Left ventricle myocardium inferior (tissue), 1 donor: ENCODE measurements at regions not wholly inside any gene's neighbourhood (a gene's known extent, or its start where the extent isn't known, plus 50 kb on each side); places are given as distances from the start of the nearest gene placed in this dataset.

Source experiments
- DNase-seq: peaks from one replicate; pipeline ENCODE4 v3.0.0-alpha.2; 2020
- H3K27ac ChIP-seq: fragments of 200-600 bp; replicated peaks from 2 replicates; pipeline ENCODE4 v1.8.0; 2021
- H3K27me3 ChIP-seq: fragments of 200-600 bp; 2 replicates; pipeline ENCODE4 v1.8.0; 2021; ENCODE audit warnings: low read depth
- H3K36me3 ChIP-seq: fragments of 200-600 bp; 2 replicates; pipeline ENCODE4 v1.8.0; 2021
- H3K4me1 ChIP-seq: fragments of 200-600 bp; 2 replicates; pipeline ENCODE4 v1.8.0; 2021
- H3K4me3 ChIP-seq: fragments of 200-600 bp; 2 replicates; pipeline ENCODE4 v1.8.0; 2021; ENCODE audit warnings: mild to moderate bottlenecking, moderate library complexity
- H3K9me3 ChIP-seq: fragments of 200-600 bp; replicated peaks from 2 replicates; pipeline ENCODE4 v1.8.0; 2021
- intact Hi-C: fragments of 100-400 bp; cut with micrococcal nuclease; formaldehyde crosslinking; loops from one replicate; pipeline ENCODE4 v1.11.0; 2022
- TF ChIP-seq, protein P1 (sequence below): fragments of 200-600 bp; IDR thresholded peaks from 2 replicates; pipeline ENCODE4 v1.8.0; 2021; ENCODE audit warnings: antibody characterized with exemption, mild to moderate bottlenecking, borderline replicate concordance
- donor health status: DM: no; HTN: yes; CAD: no; lungs with severe emphysema.

DNA sequence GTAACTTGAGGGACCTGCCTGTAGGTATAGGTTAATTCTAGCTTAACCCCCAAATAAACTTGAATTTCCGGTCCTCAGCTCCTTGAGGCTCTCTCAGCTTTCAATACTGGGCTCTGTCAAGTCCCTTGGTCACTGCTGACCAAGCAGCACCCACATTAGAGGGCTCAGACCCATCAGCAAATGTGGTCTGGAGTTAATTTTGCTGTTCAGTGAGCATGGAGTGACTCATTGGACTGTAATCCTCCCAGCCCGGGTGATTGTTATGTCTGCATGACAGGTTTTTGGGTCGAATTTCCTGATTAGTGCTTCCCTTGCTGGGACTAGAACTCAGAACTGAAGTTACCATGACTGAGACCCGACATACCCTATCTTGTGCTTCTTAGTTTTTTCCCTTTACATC lies 130.6 kb downstream of the URB2 start:
- Histone ChIP-seq H3K27me3 (no peaks in the 10 kb centered on the region), H3K4me1 (no peaks in the 10 kb centered on the region), H3K27ac (no peak overlapping the region), H3K36me3 (no peaks in the 10 kb centered on the region), H3K9me3 (peaks cover 24% of the 10 kb centered on the region), H3K4me3 (no peak overlapping the region)
- DNase-seq = no peak
- intact Hi-C loops = no loop called here
- TF ChIP-seq, protein P1, sequence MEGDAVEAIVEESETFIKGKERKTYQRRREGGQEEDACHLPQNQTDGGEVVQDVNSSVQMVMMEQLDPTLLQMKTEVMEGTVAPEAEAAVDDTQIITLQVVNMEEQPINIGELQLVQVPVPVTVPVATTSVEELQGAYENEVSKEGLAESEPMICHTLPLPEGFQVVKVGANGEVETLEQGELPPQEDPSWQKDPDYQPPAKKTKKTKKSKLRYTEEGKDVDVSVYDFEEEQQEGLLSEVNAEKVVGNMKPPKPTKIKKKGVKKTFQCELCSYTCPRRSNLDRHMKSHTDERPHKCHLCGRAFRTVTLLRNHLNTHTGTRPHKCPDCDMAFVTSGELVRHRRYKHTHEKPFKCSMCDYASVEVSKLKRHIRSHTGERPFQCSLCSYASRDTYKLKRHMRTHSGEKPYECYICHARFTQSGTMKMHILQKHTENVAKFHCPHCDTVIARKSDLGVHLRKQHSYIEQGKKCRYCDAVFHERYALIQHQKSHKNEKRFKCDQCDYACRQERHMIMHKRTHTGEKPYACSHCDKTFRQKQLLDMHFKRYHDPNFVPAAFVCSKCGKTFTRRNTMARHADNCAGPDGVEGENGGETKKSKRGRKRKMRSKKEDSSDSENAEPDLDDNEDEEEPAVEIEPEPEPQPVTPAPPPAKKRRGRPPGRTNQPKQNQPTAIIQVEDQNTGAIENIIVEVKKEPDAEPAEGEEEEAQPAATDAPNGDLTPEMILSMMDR = no peak

DNA sequence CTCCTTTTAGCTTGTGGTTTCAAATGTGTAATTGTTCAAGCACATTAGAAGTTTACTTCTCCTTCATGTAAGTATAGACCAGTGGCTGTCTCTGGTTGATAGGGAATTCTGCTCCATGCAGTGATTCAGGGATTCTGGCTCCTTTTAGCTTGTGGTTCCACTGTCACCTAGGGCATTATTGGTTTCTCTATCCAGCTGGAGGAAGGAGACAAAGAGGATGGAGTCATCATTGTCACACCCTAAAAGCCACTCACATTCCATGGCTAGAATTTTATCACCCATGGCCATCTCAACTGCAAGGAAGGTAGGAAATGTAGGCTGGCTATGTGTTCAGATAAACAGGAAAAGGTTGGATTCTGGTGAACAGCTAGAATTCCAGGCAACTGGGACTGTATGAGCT lies 131.2 kb downstream of the URB2 start:
- Histone ChIP-seq H3K27me3 (no peaks in the 10 kb centered on the region), H3K36me3 (no peaks in the 10 kb centered on the region), H3K4me3 (no peak overlapping the region), H3K27ac (no peak overlapping the region), H3K9me3 (peaks cover 24% of the 10 kb centered on the region), H3K4me1 (no peaks in the 10 kb centered on the region)
- no peak for DNase-seq
- TF ChIP-seq, protein P1 = no peak
- intact Hi-C loops = no loop called here

DNA sequence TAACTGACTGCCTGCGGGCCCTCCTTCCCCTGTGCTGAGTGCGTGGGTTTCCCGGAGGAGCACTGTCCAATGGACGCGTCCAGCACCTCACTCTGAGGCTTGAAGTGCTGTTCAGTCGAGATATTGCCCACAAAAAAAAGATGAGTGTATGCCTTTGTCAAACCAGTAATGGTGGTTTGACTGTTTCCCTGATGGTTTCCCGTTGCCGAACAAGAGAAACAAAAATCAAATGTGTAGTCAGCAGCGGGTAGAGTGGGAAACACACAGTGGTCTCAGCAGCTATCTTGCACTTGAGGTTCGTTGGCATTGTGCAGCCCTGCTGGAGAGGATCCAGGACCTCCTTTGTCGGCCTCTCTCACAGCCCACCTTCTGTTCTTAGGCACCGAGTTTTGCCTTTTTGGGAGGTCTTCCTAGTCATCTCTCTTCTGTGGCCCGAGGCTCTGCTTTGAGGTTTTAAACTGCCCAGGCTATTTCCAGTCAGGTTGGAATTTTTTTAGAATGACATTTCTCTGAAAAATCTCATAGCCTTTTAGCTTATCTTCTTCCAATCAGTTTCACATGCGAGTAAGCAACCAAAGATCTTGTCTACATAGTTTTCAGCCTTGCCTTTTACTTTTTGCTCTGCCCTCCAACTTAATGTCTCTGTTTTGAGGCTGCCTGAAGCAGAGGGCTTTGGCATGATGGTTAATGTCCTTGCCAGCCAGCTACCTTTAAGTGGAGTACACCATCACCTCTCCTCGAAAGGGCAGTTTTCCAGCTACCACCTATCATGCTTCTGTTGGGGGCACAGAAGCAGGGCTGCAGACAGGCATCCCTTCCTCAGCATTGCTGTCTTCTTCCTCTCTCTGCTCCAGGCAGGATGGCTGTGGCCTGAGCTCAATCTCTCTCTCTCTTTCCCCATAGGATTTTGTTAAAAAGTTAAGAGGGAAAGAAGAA lies 132.3 kb downstream of the URB2 start:
- Histone ChIP-seq H3K4me1 (no peaks in the 10 kb centered on the region), H3K9me3 (peaks cover 24% of the 10 kb centered on the region), H3K36me3 (no peaks in the 10 kb centered on the region), H3K27ac (no peak overlapping the region), H3K4me3 (no peak overlapping the region), H3K27me3 (no peaks in the 10 kb centered on the region)
- DNase-seq = no peak
- TF ChIP-seq, protein P1 = no peak
- intact Hi-C loops = no loop called here

DNA sequence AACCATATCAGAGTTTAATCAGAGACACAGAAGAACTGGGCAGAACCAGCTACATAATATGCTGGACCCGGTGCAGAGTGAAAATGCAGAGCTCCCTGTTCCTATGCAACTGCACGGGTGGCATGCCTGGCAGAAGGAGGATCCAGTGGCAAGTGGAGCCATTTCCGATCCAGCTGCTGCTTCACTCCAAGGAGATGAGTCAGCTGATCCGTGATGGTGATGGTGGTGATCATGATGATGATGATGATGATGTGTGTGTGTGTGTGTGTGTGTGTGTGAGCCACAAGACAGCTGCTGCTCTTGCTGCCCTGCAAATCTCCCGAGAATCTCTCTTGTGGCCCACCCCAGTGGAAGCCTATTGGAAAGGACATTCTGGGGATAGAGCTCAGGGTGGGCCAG lies 133.0 kb downstream of the URB2 start:
- intact Hi-C loops = no loop called here
- TF ChIP-seq, protein P1 = no peak

DNA sequence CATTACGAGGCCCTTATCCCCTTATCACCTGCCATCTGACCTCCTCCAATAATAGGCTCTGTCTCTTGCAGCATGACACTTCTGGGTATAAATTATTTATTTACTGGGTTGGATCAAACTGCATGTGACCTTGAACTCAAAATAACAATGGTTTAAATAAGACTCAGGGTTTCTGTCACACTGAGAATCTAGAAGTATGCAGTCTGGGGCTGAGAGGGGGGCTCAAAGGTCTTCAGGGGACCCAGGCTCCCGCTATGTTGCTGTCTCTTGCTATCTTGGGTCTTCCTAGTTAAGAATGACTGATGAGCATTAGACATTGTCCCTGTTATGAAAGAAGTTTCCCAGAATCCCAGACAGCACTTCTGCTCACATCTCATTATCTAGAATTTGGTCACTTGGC lies 133.5 kb downstream of the URB2 start:
- Histone ChIP-seq H3K36me3 (no peaks in the 10 kb centered on the region), H3K27ac (no peak overlapping the region), H3K9me3 (peaks cover 24% of the 10 kb centered on the region), H3K4me3 (no peak overlapping the region), H3K27me3 (no peaks in the 10 kb centered on the region), H3K4me1 (no peaks in the 10 kb centered on the region)
- TF ChIP-seq, protein P1 = no peak
- intact Hi-C loops = no loop called here
- DNase-seq = no peak

More for the DNA sequence above, 133.0 kb downstream of the URB2 start:
- Histone ChIP-seq H3K9me3 (peaks cover 24% of the 10 kb centered on the region), H3K27ac (no peak overlapping the region), H3K27me3 (no peaks in the 10 kb centered on the region), H3K4me1 (no peaks in the 10 kb centered on the region), H3K36me3 (no peaks in the 10 kb centered on the region), H3K4me3 (no peak overlapping the region)
- DNase-seq = no peak
